Urothelium cell line (cell line): ENCODE measurements at regions not wholly inside any gene's neighbourhood (a gene's known extent, or its start where the extent isn't known, plus 50 kb on each side); places are given as distances from the start of the nearest gene placed in this dataset.

Experiments
- DNase-seq: peaks from one replicate; pipeline ENCODE4 v3.0.0; 2011; ENCODE audit warnings: low spot score, mixed read lengths
- FAIRE-seq: peaks from 2 replicates; lab custom pipeline; 2011; peaks lifted over from hg19 to GRCh38; lab: Jason Lieb, UNC

DNA sequence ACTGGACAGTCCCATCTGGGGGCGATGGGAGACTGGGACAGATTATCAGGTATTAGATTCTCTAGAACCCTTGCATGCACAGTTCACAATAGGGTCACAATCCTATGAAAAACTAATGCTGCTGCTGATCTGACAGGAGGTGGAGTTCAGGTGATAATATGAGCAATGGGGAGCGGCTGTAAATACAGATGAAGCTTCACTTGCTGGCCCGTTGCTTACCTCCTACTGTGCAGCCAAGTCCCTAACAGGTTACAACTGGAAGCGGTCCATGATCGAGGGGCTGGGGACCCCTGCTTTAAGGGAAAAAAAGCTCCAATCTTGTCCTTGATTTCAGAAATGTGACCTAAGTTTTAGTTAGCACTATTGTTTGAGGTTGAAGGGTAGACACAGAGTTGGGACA is 175.2 kb downstream of the ZNF330 start:
- no peak for FAIRE-seq
- DNase-seq = no peak

DNA sequence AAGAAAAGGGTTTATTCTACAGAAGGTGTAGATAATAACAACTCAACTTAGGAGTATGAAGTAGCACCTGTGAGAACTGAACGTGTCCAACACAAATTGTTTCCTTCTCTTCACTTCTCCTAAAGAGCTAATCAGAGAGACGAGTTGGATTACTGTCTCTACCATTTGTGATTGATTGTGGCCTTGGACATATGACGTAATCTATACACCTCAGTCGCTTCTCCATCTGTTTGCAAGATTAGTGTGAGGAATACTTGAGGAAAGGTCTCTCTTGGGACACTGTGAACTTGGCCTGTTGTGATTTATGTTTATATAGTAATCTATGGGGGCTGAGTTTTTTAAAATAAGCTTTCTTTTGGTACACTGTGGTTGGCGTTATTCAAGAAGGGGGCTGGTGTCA is 182.0 kb downstream of the ZNF330 start:
- DNase-seq = no peak
- no peak for FAIRE-seq

DNA sequence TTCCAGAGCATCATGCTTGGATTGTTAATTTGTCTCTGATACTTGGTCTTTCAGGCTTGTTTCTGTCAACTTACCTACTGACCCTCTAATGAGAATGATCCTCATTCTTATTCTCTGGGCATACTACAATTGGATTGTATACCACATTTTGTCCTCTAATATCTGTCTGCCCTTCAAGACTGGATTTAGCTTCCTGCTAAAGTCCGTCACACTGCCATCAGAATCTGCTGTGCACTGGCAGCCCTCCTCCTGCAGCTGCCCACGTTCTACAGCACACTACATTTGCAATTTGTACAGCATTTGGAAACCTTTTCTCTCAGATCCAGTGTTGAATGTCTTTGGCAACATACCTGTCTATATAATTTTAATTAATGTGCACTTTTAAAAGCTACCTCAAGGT is 183.1 kb downstream of the ZNF330 start:
- no peak for FAIRE-seq

DNA sequence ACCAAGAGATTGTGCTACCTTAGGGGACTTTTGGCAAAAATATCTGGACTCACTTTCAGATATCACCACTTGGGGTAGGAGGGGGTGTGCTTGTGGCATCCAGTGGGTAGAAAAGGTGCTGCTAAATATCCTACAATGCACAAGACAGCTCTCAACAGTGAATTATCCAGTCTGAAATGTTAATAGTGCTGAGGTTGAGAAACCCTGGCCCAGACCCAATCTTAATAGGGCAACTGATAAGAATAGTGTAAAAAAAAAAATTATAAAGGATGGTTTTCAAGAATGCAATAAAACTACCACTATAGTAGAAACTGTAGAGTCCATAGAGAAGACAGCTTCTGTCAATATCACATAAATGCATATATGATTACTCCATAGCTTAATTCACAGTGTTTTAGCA is 185.5 kb downstream of the ZNF330 start:
- DNase-seq (no peak), FAIRE-seq (no peak)

More for the DNA sequence above, 183.1 kb downstream of the ZNF330 start:
- DNase-seq = no peak

DNA sequence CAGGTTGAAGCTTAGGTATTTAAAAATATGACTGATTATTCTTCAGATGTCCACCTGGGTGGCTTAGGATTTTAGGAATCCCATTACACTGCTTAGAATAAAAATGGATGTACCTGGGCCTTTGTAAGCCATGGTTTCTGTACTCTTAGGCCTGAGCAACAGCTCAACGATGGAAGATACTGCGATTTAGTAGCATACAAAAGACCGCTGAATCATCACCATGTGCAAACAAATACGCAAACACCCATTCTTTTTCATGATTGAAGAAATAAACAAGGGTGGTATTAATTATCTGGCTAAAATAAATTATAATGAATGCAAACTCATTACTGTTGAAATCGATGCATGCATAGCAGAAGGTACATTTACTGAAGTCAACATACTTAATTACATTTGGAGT is 188.9 kb downstream of the ZNF330 start:
- no peak for DNase-seq
- FAIRE-seq = no peak

DNA sequence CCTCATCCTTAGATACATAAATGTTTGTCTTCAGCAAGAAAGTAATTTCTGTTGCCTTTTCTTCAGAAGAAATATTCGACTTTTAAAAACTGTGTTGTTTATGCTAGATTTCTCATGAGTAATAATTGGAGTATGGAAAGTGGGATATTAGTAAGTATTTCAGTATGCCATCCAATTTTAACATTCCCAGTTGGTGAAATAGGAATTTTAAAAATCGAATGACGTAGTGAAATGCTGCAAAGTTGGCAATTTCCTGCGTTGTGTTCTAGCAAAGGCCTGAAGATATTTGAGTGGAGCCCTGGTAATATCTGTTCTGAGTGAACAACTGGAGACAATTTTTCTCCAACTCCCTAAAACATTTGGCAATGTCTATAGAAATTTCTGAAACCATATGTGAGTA is 190.1 kb downstream of the ZNF330 start:
- DNase-seq = no peak
- no peak for FAIRE-seq

DNA sequence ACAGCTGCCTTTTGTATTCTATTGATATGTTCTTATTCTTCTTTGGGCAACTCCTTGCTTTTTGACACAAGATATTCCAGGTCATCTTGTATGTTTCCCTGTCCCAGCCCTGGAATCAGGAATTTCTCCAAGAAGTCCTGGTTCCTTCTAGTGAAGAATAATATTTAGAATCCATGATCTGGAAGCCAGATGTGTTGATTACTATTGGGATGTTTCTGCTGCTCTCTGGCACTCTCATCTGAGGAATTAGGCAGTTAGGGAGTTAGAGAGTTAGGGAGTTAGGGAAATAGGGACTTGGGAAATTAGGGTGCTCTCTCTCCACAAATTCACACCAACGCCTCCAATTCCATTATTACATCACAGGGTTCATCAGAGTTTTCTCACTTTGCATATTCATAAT is 191.2 kb downstream of the ZNF330 start:
- DNase-seq = no peak
- FAIRE-seq = no peak

DNA sequence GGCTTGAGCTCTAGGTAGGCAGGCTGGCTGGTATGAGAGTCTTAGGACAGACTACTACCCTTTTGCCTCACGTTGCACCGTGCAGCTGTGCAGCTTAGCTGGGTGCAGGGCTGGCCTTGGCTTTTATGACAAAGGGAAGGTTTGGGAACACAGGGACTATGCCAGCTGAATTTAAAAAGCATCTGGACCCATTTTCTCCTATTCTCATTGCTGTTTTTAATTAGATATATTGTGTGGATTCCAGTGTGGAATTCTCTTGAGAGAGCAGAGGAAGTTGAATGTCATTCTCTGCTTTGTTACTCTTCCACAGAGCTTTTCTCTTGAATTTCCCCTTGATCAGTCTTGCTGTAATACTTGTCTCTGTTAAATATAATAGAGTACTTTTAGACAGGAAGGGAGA is 192.7 kb downstream of the ZNF330 start:
- DNase-seq (no peak), FAIRE-seq (no peak)

DNA sequence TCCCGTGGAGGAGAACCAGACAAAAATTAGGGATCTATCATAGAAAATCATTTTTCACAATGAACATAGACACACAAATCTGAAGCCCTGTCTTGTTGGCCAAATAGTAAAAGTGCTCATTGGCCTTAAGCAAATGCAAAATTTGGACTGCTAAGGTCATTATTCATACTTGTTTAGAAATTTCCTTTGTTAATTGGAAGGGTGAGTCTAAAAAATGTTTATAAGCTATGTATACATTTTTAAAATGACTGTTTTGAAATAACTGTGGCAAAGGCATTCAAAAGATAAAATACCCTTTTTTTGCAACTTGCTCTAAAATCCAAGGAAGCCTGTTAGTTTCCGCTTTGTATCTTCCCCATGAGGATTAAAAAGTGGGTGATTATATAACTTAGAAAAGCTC is 195.0 kb downstream of the ZNF330 start:
- no peak for DNase-seq
- no peak for FAIRE-seq

DNA sequence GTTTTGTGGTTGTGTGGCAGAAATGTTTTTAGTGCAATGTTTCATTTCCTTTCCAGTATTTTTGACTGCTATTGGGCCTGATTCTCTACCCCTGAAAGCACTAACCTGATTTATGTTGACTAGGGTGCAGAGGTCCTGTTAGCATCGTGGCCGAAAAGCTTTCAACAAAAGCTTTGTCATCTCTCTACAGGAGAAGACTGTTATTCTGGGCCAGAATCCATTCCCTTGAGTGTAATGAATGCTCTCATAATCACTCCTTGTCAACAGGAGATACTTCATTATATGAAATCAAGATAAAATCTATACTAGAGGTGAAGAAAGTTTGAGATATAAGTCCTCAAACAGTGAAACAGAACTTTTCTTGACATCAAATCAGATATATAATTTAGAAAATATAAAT is 195.5 kb downstream of the ZNF330 start:
- DNase-seq (no peak), FAIRE-seq (no peak)

DNA sequence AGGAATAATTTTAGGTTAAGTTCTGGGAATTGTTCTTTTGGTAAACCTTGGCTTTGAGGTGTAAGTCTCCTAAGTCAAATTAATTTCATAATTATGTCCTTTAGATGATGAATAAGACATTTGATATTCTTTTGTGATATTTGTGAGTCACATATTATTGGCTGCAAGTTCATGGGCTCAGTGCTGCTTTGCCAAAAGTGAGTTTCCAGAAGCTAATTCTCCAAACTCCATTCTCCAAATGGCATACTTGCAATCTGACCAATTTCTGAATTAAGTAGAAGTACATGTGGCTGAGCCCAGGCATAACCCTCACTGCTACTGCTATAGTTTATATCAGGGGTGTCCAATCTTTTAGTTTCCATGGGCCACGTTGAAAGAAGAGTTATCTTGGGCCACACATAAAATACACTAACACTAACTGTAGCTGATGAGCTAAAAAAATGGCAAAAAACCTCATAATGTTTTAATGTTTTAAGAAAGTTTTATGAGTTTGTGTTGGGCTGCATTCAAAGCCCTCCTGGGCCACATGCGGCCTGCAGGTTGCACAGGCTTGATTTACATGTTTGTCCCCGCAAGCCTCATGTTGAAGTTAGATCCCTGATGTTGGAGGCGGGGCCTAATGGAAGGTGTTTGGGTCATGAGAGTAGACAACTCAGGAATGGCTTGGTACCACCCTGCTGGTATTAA is 196.1 kb downstream of the ZNF330 start:
- no peak for FAIRE-seq
- DNase-seq = no peak

DNA sequence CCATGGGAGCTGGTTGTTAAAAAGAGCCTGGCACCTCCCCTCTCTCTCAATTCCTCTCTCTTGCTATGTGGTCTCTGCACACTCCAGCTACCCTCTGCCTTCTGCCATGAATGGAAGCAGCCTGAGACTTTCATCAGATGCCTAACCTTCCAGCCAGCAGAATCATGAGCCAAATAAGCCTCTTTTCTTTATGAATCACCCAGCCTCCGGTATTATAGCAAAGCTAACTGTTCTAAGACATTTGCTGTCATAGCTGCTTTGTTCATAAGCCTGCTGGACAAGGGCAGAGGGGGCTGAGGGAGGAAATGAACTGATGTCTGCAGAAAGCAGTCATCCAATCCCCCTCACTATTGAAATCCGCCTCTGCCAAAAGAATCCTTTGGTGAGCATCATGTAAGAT is 196.7 kb downstream of the ZNF330 start:
- FAIRE-seq = no peak
- DNase-seq = no peak

DNA sequence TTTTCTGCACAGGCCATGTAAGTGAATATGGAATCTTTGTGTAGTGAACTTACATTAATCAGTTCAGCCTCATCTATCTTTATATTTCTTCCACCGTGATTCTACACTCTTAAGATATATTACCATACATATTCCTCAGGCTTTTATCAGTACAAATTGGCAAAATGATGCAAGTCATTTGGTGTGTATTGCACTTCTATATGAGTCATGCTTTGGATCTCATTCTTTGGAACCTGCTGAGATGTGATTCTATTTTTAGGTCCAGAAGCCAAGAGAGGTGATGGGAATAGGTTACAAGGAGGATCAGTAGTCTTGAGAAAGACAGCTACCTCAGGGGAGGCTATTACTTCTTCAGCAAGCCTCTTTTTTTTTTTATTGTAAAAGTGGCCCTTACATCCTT is 204.4 kb downstream of the ZNF330 start:
- DNase-seq (peak; percentile 6), FAIRE-seq (no peak)

DNA sequence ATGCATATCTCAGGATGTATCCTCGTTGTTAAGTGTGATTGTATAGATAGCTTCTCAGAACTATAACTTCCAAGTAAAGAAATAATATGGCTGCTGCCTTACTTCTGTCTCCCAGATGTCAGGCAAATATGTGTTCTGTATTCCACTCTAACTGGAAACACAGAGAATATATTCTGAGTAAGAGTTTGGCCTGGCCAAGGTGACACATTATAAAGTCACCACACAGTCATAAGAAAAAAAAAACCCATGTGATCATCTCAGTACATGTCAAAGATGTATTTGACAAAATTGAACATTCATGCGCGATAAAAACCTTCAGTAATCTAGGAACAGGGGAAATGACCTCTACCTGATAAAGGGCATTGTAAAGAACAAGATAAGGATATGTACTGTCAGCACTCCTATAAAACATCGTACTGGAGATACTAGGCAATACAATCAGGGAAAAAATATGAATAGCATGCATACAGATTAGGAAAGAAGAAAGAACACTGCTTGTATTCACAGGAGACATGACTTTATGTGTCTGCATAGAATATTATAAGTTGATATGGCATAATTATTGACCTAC is 207.1 kb downstream of the ZNF330 start:
- FAIRE-seq = no peak
- DNase-seq = no peak

DNA sequence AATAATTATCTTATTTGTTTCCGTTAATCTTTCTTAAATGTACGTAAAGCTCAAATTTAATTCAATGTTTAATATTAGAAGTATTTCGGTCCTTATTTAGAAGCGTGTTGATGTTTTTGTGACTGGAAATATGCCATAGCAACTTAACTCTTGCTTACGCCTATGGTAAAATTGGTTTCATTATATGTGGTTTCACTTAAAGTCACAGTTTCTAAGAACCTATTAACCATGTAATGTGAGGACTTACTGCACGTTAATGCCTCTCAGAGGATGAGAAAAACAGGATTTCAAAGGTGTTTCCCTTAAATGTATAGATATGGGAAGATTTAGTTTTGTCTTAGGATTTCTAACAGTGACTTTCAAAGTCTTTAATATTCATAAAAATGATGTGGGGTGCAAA is 206.4 kb upstream of the IL15 start:
- FAIRE-seq (no peak), DNase-seq (no peak)

DNA sequence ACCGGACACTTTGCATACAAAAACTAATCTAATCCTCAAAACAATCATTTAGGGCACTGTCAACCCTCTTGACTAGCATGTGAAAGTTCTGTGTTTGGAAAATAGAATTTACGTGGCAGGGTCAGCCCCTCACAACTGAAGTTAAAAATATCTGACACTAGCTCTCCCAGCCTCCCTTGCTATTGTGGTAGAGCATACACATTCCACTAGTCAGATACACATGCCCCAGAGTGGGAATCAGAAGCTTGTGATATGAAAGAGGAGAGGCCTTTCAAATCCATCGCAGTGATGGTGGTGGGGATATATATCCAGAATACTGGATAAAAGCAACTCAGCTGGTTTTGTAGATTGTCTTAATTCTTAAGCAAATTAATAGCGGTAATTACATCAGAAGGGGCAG is 205.7 kb upstream of the IL15 start:
- FAIRE-seq (no peak), DNase-seq (no peak)

DNA sequence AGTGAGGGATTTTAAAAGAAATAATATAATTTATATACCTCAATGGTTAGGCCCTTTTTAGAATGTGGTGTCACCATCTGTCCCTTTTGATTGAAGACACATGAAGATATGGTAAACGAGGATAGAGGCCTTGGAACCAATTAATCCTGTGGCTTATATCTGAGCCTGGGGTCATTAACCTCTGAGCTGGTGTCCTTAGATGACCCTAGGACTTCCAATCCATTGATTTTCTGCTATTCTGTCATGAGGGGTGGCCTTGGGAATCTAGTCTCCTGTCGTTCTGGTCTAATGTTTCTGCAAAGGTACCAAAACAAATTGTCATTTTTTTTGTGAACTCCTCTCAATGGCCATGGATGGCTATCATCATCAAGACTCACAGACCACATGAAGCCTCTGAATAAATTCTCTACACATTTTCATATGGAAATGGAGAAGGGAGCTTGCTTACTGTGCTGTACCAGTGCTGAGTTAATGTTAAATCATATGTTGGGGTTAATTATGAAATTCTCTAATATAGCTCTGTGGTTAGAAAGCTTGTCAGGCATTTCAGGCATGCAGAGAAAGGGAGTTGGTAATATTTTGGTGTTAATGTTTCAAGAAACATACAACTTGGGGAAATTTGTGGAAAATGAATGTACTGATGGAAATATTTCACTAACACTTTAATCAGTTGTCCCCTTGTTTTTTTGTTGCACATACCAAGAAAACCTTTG is 204.2 kb upstream of the IL15 start:
- FAIRE-seq (no peak), DNase-seq (no peak)

DNA sequence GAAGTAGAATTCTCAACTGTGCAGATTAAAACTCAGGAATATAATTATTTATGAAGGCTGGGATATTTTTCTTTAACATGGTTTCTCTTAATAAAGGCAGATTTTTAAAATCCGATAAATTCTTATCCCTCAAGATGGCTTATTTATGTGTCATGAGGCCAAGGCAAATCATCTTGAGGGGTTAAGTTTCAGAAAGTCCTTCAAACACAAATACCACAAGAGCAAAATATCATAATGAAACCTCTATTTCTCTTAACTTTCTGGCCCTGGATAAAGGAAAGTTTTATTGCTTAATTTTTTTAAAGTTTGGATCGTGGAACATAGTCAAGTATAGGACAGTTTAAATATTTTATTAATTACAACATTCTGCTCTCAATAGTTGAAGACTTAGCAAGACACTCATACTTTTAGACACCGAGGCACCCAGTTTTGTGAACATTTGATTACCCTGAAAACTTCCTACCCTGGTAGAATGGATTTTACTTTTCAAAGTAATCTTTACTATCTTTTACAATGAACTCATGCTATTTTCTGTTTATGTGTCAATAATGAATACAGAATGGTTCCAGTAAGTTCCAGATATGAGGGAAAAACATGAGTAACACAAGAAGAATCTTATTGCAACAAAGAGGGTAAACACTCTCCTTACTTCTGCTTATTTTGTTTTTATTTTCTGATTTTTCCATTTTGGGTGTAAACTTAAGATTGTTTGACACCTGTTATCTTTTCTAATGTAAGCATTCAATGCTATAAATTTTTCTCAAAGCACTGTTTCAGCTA is 200.7 kb upstream of the IL15 start:
- no peak for FAIRE-seq

DNA sequence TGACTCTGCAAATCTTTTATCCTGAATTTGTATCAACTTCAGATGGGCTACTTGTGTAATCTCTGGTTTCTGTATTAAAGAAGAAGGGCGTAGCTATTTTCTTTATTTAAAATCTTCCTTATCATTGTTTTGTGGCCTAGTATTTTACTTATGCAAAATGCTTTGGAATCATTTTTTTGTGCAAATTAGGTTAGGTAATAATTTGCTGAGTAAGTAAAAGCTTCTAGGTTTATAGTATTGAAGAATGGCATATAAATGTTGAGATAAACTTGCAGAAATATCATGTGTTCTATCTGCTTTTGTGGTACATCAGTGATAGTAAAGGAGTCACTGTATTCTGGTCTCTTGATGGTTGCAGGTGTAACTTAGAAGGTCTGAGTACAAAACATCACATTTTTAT is 197.2 kb upstream of the IL15 start:
- no peak for DNase-seq
- FAIRE-seq = no peak

More for the DNA sequence above, 200.7 kb upstream of the IL15 start:
- no peak for DNase-seq

DNA sequence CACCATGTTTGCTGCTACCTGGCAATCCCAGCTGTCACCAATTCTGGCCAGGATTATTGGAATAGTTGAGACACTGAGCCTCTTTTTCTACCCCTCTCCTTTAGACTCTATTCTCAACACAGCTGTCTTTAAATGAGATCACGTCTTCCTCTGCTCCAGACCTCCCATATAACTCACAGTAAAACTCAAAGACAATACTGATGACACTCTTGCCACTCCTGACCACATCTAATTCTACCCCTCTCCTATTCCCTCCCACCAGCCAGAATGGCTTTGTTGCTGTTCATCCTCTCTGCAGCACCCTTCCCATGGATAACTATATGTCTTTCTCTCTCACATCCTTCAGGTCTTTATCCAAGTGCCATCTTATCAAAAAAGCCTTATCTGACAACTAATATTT is 188.6 kb upstream of the IL15 start:
- DNase-seq (no peak), FAIRE-seq (no peak)

DNA sequence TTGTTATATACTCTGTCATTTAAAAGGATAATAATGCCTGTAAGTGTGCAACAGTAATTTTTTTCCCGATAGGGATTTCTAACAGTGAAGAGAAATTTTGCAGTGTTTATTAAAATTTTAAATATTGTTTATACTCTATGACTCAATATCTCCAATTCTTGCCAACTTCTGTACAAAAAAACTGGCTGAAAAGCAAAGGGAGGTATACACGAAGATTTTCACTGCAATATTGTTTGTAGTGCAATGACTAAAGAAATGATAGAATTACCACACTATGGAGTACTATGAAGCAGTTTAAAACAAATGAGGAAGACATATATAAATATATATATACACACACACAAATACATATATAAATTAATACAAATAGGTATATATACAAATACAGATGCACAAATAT is 187.9 kb upstream of the IL15 start:
- DNase-seq = no peak
- FAIRE-seq = no peak

DNA sequence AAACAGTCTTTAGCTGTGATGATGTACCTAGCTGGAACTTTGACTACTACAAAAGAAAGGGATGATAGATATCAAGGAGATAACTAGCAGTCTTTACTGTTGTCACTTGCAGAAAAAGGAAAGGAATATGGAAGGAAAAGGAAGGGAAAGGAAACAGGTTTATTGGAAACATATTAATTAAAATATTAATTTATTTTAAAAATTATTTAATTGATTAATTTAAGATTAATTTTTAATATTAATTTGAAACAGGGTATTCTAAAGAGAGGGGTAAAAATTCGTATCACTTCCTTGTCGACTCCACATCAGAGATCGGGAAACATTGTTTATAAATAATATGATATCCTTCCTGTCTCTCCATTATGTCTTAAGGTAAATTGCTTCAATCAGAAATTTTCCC is 186.5 kb upstream of the IL15 start:
- no peak for FAIRE-seq
- DNase-seq = no peak
